HL-60 (cell line): ENCODE measurements at regions not wholly inside any gene's neighbourhood (a gene's known extent, or its start where the extent isn't known, plus 50 kb on each side); places are given as distances from the start of the nearest gene placed in this dataset.

Experiments used
- POLR2AphosphoS5 ChIP-seq: IDR thresholded peaks from 2 replicates; pipeline ENCODE4 v1.6.1; 2012; ENCODE audit warnings: low read depth
- TF ChIP-seq, protein P1 (sequence below): IDR thresholded peaks from one replicate; pipeline ENCODE4 v1.5.1; 2011; ENCODE audit warnings: low read length, control low read depth, inconsistent platforms; ENCODE audit not compliant: insufficient read depth
- TF ChIP-seq, protein P2 (sequence below): IDR thresholded peaks from 2 replicates; pipeline ENCODE4 v1.6.1; 2012; ENCODE audit warnings: low read depth; ENCODE audit not compliant: insufficient replicate concordance

DNA sequence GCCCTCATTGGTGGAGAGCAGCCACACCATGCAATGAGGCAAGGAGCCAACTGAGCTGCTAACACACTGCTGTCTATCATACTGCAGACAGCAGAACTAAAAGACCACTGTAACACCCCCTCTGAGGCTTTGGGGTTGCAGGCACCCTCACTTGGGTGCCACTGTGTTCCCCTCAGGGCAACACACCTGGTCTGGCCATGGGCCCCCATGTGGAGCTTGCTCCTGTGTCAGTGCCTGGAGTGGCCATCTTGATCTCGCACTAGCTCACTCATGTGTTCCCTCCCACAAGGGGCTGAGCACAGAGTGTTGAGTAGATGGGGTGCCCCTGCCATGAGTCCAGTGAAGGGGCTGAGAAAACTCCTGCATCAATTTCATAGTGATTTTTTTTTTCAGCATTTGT lies 532.4 kb upstream of the FTMT start:
- TF ChIP-seq, protein P1, sequence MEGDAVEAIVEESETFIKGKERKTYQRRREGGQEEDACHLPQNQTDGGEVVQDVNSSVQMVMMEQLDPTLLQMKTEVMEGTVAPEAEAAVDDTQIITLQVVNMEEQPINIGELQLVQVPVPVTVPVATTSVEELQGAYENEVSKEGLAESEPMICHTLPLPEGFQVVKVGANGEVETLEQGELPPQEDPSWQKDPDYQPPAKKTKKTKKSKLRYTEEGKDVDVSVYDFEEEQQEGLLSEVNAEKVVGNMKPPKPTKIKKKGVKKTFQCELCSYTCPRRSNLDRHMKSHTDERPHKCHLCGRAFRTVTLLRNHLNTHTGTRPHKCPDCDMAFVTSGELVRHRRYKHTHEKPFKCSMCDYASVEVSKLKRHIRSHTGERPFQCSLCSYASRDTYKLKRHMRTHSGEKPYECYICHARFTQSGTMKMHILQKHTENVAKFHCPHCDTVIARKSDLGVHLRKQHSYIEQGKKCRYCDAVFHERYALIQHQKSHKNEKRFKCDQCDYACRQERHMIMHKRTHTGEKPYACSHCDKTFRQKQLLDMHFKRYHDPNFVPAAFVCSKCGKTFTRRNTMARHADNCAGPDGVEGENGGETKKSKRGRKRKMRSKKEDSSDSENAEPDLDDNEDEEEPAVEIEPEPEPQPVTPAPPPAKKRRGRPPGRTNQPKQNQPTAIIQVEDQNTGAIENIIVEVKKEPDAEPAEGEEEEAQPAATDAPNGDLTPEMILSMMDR = no peak
- TF ChIP-seq POLR2AphosphoS5 = no peak
- TF ChIP-seq, protein P2, sequence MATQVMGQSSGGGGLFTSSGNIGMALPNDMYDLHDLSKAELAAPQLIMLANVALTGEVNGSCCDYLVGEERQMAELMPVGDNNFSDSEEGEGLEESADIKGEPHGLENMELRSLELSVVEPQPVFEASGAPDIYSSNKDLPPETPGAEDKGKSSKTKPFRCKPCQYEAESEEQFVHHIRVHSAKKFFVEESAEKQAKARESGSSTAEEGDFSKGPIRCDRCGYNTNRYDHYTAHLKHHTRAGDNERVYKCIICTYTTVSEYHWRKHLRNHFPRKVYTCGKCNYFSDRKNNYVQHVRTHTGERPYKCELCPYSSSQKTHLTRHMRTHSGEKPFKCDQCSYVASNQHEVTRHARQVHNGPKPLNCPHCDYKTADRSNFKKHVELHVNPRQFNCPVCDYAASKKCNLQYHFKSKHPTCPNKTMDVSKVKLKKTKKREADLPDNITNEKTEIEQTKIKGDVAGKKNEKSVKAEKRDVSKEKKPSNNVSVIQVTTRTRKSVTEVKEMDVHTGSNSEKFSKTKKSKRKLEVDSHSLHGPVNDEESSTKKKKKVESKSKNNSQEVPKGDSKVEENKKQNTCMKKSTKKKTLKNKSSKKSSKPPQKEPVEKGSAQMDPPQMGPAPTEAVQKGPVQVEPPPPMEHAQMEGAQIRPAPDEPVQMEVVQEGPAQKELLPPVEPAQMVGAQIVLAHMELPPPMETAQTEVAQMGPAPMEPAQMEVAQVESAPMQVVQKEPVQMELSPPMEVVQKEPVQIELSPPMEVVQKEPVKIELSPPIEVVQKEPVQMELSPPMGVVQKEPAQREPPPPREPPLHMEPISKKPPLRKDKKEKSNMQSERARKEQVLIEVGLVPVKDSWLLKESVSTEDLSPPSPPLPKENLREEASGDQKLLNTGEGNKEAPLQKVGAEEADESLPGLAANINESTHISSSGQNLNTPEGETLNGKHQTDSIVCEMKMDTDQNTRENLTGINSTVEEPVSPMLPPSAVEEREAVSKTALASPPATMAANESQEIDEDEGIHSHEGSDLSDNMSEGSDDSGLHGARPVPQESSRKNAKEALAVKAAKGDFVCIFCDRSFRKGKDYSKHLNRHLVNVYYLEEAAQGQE = no peak
